ENCODE measurements at regions not wholly inside any gene's neighbourhood (a gene's known extent, or its start where the extent isn't known, plus 50 kb on each side); places are given as distances from the start of the nearest gene placed in this dataset.

- no peak for TF ChIP-seq SREBF2 (IDR thresholded peaks at IDR 0.05; ENCODE audit: low read length)
- no peak for TF ChIP-seq TAF1 (IDR thresholded peaks at IDR 0.05; ENCODE audit: borderline replicate concordance, low read depth, low read length)
- TF ChIP-seq CTCF (IDR thresholded peaks at IDR 0.05 in 2 of 3, conservative IDR thresholded peaks at IDR 0.05 in 1 of 3; ENCODE audit: control insufficient read depth in 2 of 3, extremely low read depth in 1 of 3, insufficient read depth in 1 of 3, low read depth in 3 of 3, low read length in 3 of 3) = no peak
- no peak for TF ChIP-seq ASH2L (IDR thresholded peaks at IDR 0.05; ENCODE audit: borderline replicate concordance, low read depth)
- TF ChIP-seq ZNF24 (IDR thresholded peaks at IDR 0.05) = no peak
- no peak for TF ChIP-seq POLR2AphosphoS5 (IDR thresholded peaks at IDR 0.05; ENCODE audit: low read length)
- no peak for TF ChIP-seq ZZZ3 (IDR thresholded peaks at IDR 0.05; ENCODE audit: control insufficient read depth, insufficient read length, low read depth)
- no peak for TF ChIP-seq MTA2 (IDR thresholded peaks at IDR 0.05; ENCODE audit: low read depth)
- TF ChIP-seq EZH2 (IDR thresholded peaks at IDR 0.05; ENCODE audit: borderline replicate concordance, control insufficient read depth, low read depth, low read length) = no peak
- no peak for TF ChIP-seq FOXM1 (IDR thresholded peaks at IDR 0.05; ENCODE audit: low read depth, low read length)
- TF ChIP-seq TCF7 (IDR thresholded peaks at IDR 0.05; ENCODE audit: borderline replicate concordance) = no peak
Observed at GRCh38 chr5:1686016-1686802, 113.4 kb downstream of the MRPL36 start.

Measured in GM12878 (cell line).